Activated T-helper 2 cell treated with anti-CD3 and anti-CD28 coated beads, Interferon-gamma antibody, Interleukin-2, Interleukin-4, amounts not matched to agents 10 μg/mL and 5 μg/mL and 100 μg/mL, durations not matched to agents 14 hours and 24 hours and 36 hours (primary cell): ENCODE measurements at regions not wholly inside any gene's neighbourhood (a gene's known extent, or its start where the extent isn't known, plus 50 kb on each side); places are given as distances from the start of the nearest gene placed in this dataset.
"Not testable (repeated sequence)": the region's sequence is repeated elsewhere in the genome, so short reads cannot be mapped to it uniquely, and the experiment has no call there.

Experiments used
- DNase-seq: peaks from one replicate; pipeline ENCODE4 v3.0.0; 2021; ENCODE audit warnings: low spot score
- H3K27ac Mint-ChIP-seq: one replicate; pipeline ENCODE4 v1.8.0; 2021; ENCODE audit warnings: mixed read lengths
- H3K27me3 Mint-ChIP-seq: one replicate; pipeline ENCODE4 v1.8.0; 2021; ENCODE audit warnings: low read depth, mixed read lengths
- H3K36me3 Mint-ChIP-seq: one replicate; pipeline ENCODE4 v1.8.0; 2021; ENCODE audit warnings: low read depth, mixed read lengths
- H3K4me1 Mint-ChIP-seq: one replicate; pipeline ENCODE4 v1.8.0; 2021; ENCODE audit warnings: low read depth, mixed read lengths
- H3K4me3 Mint-ChIP-seq: one replicate; pipeline ENCODE4 v1.8.0; 2021; ENCODE audit warnings: low read depth, mild to moderate bottlenecking, moderate library complexity, mixed read lengths
- H3K9me3 Mint-ChIP-seq: one replicate; pipeline ENCODE4 v1.8.0; 2021; ENCODE audit warnings: mixed read lengths
- intact Hi-C: fragments of 100-400 bp; cut with micrococcal nuclease; formaldehyde crosslinking; loops from one replicate; pipeline ENCODE4 v1.15.1; 2023

DNA sequence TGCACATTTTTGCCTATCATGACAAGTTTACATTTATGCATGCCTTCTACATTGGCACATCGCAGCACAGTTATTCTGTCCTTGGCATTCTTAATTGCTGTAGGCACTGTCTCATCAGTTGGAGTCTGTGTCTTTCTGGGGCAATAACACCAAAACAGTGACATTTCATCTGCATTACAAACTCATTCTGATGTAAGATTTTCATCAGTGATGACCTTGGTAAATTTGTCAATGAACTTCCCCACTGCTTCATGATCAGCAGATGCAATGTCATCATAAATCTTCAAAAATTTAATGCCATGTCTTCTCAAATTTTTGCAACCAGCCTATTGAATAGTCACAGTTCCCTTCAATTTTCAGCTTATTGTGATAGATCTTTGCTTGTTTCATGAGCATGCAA lies 85.5 kb downstream of the CAPZA3 start:
- H3K4me1 Mint-ChIP-seq, result no peaks in the 10 kb centered on the region
- H3K36me3 Mint-ChIP-seq, result no peaks in the 10 kb centered on the region
- intact Hi-C loops, result no loop called here
- H3K27ac Mint-ChIP-seq, result no peak overlapping the region
- no peaks in the 10 kb centered on the region for H3K27me3 Mint-ChIP-seq
- no peak overlapping the region for H3K4me3 Mint-ChIP-seq
- no peak for DNase-seq
- H3K9me3 Mint-ChIP-seq, result peaks cover 2% of the 10 kb centered on the region

DNA sequence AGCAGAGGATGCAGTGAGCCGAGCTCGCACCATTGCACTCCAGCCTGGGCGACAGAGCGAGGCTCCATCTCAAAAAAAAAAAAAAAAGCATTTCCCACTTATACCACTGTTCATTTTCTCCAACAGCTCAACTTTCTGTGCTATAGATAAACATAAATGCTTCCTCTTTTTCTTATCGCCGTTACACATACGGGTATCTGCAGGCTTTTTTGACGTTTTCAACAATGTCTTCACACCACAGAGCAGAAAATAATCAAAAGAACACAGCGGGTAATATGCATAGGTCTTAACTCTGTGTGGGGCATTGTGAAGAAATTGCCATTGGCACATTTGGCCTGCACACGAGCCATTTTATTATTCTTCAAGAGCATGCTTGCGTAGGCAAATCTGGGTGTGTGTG lies 86.4 kb downstream of the CAPZA3 start:
- Mint-ChIP-seq H3K4me3 (no peak overlapping the region), H3K36me3 (no peaks in the 10 kb centered on the region), H3K9me3 (peaks cover 9% of the 10 kb centered on the region), H3K27me3 (no peaks in the 10 kb centered on the region), H3K27ac (no peak overlapping the region), H3K4me1 (no peaks in the 10 kb centered on the region)
- intact Hi-C loops, result no loop called here
- DNase-seq, result no peak

GRCh38 chr12:18825138-18825537 lies 87.2 kb downstream of the CAPZA3 start:
- H3K36me3 Mint-ChIP-seq, result no peaks in the 10 kb centered on the region
- peaks cover 9% of the 10 kb centered on the region for H3K9me3 Mint-ChIP-seq
- H3K4me1 Mint-ChIP-seq, result no peaks in the 10 kb centered on the region
- H3K27ac Mint-ChIP-seq, result no peak overlapping the region
- no peak overlapping the region for H3K4me3 Mint-ChIP-seq
- DNase-seq, result no peak
- H3K27me3 Mint-ChIP-seq, result no peaks in the 10 kb centered on the region
- intact Hi-C loops, result no loop called here

GRCh38 chr12:18827913-18828312 lies 90.0 kb downstream of the CAPZA3 start:
- H3K4me1 Mint-ChIP-seq, result no peaks in the 10 kb centered on the region
- no peak overlapping the region for H3K27ac Mint-ChIP-seq
- no peak overlapping the region for H3K4me3 Mint-ChIP-seq
- intact Hi-C loops, result no loop called here
- H3K27me3 Mint-ChIP-seq, result no peaks in the 10 kb centered on the region
- no peaks in the 10 kb centered on the region for H3K36me3 Mint-ChIP-seq
- DNase-seq, result no peak
- peaks cover 16% of the 10 kb centered on the region for H3K9me3 Mint-ChIP-seq

DNA sequence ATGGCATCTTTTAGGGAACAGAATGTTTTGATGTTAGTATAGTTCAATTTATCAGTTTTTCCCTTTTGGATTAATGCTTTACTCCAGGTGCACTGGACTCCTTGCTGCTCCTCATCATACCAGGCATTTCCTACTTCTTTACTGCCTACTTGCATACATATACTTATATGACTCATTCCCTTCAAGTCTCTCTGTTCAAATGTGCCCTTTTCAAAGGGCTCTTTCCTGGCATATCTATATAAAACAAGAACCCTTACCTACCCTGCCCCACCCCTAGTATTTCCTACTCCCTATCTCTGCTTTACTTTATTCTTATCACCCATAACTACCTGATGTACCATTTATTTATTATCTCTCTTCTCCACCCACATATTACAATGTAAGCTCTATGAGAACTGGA lies 90.6 kb downstream of the CAPZA3 start:
- no peak for DNase-seq
- no peaks in the 10 kb centered on the region for H3K36me3 Mint-ChIP-seq
- peaks cover 16% of the 10 kb centered on the region for H3K9me3 Mint-ChIP-seq
- H3K27me3 Mint-ChIP-seq, result no peaks in the 10 kb centered on the region
- H3K27ac Mint-ChIP-seq, result no peak overlapping the region
- no peaks in the 10 kb centered on the region for H3K4me1 Mint-ChIP-seq
- intact Hi-C loops, result no loop called here
- H3K4me3 Mint-ChIP-seq, result no peak overlapping the region

DNA sequence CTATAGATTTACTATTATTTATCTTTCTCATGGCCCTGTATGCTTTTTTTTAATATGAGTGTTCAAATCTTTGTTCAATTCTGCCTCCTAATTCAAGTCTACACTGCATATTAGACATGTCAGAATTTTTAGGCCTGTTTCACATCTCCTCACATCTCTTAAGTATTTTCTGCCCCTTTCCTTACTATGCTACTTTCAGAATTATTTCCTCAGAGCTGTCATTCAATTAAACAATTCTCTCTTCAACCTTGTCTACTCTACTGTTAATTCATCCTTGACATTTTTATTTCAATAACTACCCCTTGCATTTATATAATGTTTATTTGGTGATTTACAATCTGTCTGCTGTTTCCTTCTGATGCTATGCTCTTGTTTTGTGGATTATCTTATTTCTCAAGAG lies 91.1 kb downstream of the CAPZA3 start:
- intact Hi-C loops, result no loop called here
- Mint-ChIP-seq H3K27ac (no peak overlapping the region), H3K9me3 (peaks cover 16% of the 10 kb centered on the region), H3K27me3 (no peaks in the 10 kb centered on the region), H3K4me1 (no peaks in the 10 kb centered on the region), H3K36me3 (no peaks in the 10 kb centered on the region), H3K4me3 (no peak overlapping the region)
- no peak for DNase-seq

- DNase-seq, H3K27ac Mint-ChIP-seq, H3K36me3 Mint-ChIP-seq, H3K27me3 Mint-ChIP-seq, intact Hi-C loops, H3K4me1 Mint-ChIP-seq, H3K4me3 Mint-ChIP-seq: not testable (repeated sequence)
- peaks cover 22% of the 10 kb centered on the region for H3K9me3 Mint-ChIP-seq
These were observed 95.0 kb downstream of the CAPZA3 start for GRCh38 chr12:18832932-18833331.

GRCh38 chr12:18837025-18837424 lies 99.1 kb downstream of the CAPZA3 start:
- H3K9me3 Mint-ChIP-seq, result peaks cover 17% of the 10 kb centered on the region
- intact Hi-C loops, result no loop called here
- H3K36me3 Mint-ChIP-seq, result no peaks in the 10 kb centered on the region
- no peak overlapping the region for H3K27ac Mint-ChIP-seq
- DNase-seq, result no peak
- no peak overlapping the region for H3K4me3 Mint-ChIP-seq
- H3K27me3 Mint-ChIP-seq, result no peaks in the 10 kb centered on the region
- H3K4me1 Mint-ChIP-seq, result no peaks in the 10 kb centered on the region

DNA sequence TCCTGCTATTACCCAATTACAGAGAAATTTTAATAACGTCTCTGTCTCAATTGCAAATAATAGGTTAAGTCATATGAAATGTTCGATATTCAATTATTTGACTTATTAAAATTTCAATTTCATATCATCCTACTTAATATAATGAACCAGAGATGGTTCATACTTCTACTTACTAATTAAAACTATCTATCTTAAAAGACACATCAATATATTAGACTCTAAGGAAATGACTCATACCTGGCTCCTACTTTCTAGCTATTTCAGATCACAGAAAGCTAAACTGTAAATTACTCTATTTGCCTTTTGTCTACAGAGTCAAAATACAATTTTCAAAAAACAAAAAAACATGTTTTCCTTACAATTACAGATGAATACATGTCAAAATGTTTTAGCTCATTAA lies 99.6 kb downstream of the CAPZA3 start:
- DNase-seq, result no peak
- Mint-ChIP-seq H3K27ac (no peak overlapping the region), H3K9me3 (peaks cover 17% of the 10 kb centered on the region), H3K27me3 (no peaks in the 10 kb centered on the region), H3K4me1 (no peaks in the 10 kb centered on the region), H3K36me3 (no peaks in the 10 kb centered on the region), H3K4me3 (no peak overlapping the region)
- intact Hi-C loops, result no loop called here

DNA sequence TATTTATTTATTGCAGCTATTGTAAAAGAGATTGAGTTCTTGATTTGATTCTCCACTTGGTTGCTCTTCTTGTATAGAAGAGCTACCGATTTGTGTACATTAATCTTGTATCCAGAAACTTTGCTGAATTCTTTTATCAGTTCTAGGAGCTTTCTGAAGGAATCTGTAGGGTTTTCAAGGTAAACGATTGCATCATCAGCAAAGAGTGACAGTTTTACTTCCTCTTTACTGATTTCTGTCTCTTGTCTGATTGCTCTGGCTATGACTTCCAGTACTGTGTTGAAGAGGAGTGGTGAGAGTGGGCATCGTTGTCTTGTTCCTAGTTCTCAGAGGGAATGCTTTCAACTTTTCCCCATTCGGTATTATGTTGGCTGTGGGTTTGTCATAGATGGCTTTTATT lies 103.1 kb downstream of the CAPZA3 start:
- H3K4me1 Mint-ChIP-seq, H3K4me3 Mint-ChIP-seq, H3K36me3 Mint-ChIP-seq, H3K27ac Mint-ChIP-seq, DNase-seq, intact Hi-C loops, H3K27me3 Mint-ChIP-seq: not testable (repeated sequence)
- H3K9me3 Mint-ChIP-seq, result peaks cover 24% of the 10 kb centered on the region

DNA sequence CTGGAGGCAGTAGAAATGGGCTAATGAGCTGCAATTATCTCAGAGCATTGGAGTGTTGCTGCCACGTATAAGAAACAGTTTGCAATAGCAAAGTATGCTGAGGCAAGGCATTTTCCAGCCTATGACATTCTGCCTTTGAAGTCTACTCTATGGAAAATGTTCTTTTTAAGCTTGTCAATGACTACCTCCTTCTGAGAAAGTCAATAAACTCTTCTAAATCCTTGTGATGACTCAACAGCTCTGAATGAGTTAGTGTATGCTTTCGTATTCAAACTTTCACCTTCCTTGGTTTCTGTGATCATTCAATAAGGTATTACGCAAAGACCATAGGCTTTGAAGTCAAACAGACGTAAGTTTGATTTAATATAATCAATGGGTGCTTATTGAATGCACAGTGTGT lies 111.2 kb downstream of the CAPZA3 start:
- intact Hi-C loops, result no loop called here
- H3K36me3 Mint-ChIP-seq, result no peaks in the 10 kb centered on the region
- no peak overlapping the region for H3K27ac Mint-ChIP-seq
- no peaks in the 10 kb centered on the region for H3K27me3 Mint-ChIP-seq
- peaks cover 1% of the 10 kb centered on the region for H3K9me3 Mint-ChIP-seq
- H3K4me3 Mint-ChIP-seq, result no peak overlapping the region
- H3K4me1 Mint-ChIP-seq, result no peaks in the 10 kb centered on the region
- no peak for DNase-seq

- Mint-ChIP-seq H3K27ac (no peak overlapping the region), H3K36me3 (no peaks in the 10 kb centered on the region), H3K4me1 (no peaks in the 10 kb centered on the region), H3K4me3 (no peak overlapping the region), H3K9me3 (no peaks in the 10 kb centered on the region), H3K27me3 (no peaks in the 10 kb centered on the region)
- no peak for DNase-seq
- intact Hi-C loops, result no loop called here
These were observed 111.8 kb downstream of the CAPZA3 start for GRCh38 chr12:18849761-18850160.

- no peak overlapping the region for H3K27ac Mint-ChIP-seq
- no peaks in the 10 kb centered on the region for H3K27me3 Mint-ChIP-seq
- H3K36me3 Mint-ChIP-seq, result no peaks in the 10 kb centered on the region
- no peak overlapping the region for H3K4me3 Mint-ChIP-seq
- H3K4me1 Mint-ChIP-seq, result no peaks in the 10 kb centered on the region
- no peak for DNase-seq
- H3K9me3 Mint-ChIP-seq, result no peaks in the 10 kb centered on the region
- intact Hi-C loops, result no loop called here
These were observed 112.8 kb downstream of the CAPZA3 start for GRCh38 chr12:18850752-18851151.

DNA sequence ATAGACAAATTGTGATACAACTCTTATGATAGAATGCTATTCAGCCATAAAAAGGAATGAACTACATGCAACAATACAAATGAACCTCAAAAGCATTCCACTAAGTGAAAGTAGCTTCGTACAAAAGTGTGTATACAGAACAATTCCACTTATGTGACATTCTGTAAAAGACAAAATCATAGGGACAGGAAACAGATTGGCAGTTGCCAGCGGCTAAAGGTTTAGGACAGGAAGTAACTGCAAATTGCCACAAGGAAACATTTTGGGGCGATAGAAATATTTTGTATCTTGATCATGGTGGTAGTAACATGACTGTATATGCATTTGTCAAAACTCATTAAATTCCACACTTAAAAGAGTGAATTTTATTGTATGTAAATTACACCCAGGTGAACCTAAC lies 113.4 kb downstream of the CAPZA3 start:
- Mint-ChIP-seq H3K9me3 (no peaks in the 10 kb centered on the region), H3K36me3 (no peaks in the 10 kb centered on the region), H3K27me3 (no peaks in the 10 kb centered on the region), H3K4me3 (no peak overlapping the region), H3K4me1 (no peaks in the 10 kb centered on the region), H3K27ac (no peak overlapping the region)
- DNase-seq, result no peak
- intact Hi-C loops, result no loop called here
